ENCODE measurements at regions not wholly inside any gene's neighbourhood (a gene's known extent, or its start where the extent isn't known, plus 50 kb on each side); places are given as distances from the start of the nearest gene placed in this dataset.

DNA sequence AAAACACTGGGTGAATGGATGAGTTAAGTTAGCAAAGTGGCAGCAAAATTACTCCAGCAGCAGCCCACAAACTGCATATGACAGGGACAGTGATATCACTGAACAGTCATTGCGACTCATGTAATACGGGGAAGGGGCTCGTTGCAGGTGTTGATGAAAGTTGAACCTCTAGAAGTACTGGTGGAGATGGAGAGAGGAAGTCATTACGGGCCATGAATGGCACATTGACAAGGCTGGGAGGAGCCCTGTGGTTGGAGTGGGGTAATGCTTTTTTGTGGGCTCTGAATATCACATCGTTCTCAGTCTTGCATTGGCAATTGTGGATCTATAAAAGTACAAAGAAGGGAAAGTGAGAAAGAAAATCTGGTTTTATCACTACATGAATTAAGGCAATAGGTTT is 278.1 kb downstream of the ZPLD1 start:
- TF ChIP-seq, protein P1, sequence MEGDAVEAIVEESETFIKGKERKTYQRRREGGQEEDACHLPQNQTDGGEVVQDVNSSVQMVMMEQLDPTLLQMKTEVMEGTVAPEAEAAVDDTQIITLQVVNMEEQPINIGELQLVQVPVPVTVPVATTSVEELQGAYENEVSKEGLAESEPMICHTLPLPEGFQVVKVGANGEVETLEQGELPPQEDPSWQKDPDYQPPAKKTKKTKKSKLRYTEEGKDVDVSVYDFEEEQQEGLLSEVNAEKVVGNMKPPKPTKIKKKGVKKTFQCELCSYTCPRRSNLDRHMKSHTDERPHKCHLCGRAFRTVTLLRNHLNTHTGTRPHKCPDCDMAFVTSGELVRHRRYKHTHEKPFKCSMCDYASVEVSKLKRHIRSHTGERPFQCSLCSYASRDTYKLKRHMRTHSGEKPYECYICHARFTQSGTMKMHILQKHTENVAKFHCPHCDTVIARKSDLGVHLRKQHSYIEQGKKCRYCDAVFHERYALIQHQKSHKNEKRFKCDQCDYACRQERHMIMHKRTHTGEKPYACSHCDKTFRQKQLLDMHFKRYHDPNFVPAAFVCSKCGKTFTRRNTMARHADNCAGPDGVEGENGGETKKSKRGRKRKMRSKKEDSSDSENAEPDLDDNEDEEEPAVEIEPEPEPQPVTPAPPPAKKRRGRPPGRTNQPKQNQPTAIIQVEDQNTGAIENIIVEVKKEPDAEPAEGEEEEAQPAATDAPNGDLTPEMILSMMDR (IDR thresholded peaks at IDR 0.05; ENCODE audit: poor library complexity) = no peak
- no peak for TF ChIP-seq EZH2phosphoT487 (IDR thresholded peaks at IDR 0.05; ENCODE audit: low read depth, severe bottlenecking, unreplicated experiment)
